ENCODE measurements at regions not wholly inside any gene's neighbourhood (a gene's known extent, or its start where the extent isn't known, plus 50 kb on each side); places are given as distances from the start of the nearest gene placed in this dataset.

DNA sequence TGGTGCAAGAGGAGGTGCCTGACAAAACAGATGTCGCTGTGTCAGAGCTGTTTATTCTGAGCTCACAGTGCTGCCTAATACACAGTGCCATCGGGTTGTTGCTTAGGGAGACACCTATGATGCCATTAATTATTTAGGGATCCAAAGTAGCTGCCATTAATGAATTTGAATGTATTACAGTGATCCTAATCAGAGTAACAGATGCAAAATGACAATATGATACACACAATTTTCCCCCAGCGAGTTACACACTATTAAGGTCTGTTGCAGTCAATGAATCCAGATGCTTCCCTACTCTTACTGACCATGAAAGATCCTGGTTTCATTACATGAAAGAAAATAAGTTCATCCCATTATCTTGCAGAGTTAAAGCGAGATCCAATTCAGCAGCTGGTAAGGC, 91.3 kb downstream of the RWDD3 start:
- Histone ChIP-seq H3K4me2 (ENCODE audit: low read length) (no peak overlapping the region), H3K9me2 (ENCODE audit: insufficient read depth, low read length) (no peaks in the 10 kb centered on the region), H3K4me1 (ENCODE audit: insufficient read depth, low read length, poor library complexity, severe bottlenecking) (no peaks in the 10 kb centered on the region), H3K4me3 (ENCODE audit: low read depth, low read length, poor library complexity, severe bottlenecking) (no peak overlapping the region), H4K20me1 (ENCODE audit: insufficient read depth, low read length) (no peaks in the 10 kb centered on the region), H3K36me3 (ENCODE audit: insufficient read depth, low read length) (no peaks in the 10 kb centered on the region), H3K27ac (ENCODE audit: low read depth, low read length, poor library complexity, severe bottlenecking) (no peak overlapping the region), H2AFZ (ENCODE audit: low read length) (no peak overlapping the region), H3K9me3 (ENCODE audit: low read length) (no peaks in the 10 kb centered on the region), H3K79me2 (ENCODE audit: insufficient read depth, low read depth, low read length) (no peaks in the 10 kb centered on the region)
- TF ChIP-seq EZH2phosphoT487 (IDR thresholded peaks at IDR 0.05; ENCODE audit: borderline replicate concordance, low read depth, low read length): no peak
- TF ChIP-seq, protein P1, sequence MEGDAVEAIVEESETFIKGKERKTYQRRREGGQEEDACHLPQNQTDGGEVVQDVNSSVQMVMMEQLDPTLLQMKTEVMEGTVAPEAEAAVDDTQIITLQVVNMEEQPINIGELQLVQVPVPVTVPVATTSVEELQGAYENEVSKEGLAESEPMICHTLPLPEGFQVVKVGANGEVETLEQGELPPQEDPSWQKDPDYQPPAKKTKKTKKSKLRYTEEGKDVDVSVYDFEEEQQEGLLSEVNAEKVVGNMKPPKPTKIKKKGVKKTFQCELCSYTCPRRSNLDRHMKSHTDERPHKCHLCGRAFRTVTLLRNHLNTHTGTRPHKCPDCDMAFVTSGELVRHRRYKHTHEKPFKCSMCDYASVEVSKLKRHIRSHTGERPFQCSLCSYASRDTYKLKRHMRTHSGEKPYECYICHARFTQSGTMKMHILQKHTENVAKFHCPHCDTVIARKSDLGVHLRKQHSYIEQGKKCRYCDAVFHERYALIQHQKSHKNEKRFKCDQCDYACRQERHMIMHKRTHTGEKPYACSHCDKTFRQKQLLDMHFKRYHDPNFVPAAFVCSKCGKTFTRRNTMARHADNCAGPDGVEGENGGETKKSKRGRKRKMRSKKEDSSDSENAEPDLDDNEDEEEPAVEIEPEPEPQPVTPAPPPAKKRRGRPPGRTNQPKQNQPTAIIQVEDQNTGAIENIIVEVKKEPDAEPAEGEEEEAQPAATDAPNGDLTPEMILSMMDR (conservative IDR thresholded peaks at IDR 0.05; ENCODE audit: low read length): no peak
- ChIA-PET CTCF (ENCODE audit: unreplicated experiment) (no interaction called here), POLR2A (interaction anchor here (0.7 kb wide), 1 partner anchor 22 kb away, joined by 3 read pairs; no protein-coding TSS in a partner anchor)
- intact Hi-C loops (cut with micrococcal nuclease; ENCODE audit: unreplicated experiment): no loop called here
- BruUV-seq (replicated peaks): no TSS peak
- no peak for DNase-seq (ENCODE audit: low spot score)

DNA sequence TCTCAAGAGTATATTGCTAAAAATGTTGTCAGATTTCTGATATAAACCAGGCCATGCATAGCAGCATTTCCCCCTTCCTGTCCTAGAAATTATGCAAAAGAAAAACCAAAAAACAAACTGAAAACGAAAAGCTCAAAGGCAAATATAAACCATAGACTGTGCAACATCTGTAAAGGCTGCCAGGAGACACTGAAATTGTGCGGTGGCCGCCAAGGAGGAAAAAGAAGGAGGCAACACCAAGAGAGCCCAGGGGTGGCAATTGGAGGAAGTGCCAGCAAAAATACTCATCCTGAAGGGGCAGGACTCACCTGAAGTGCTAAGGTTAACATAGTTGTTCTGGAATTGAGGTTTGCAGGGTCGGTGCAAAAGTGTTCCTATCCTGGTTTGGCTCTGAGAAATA, 92.0 kb downstream of the RWDD3 start:
- ChIA-PET CTCF (ENCODE audit: unreplicated experiment) (no interaction called here), POLR2A (no interaction called here)
- no peak overlapping the region for H3K4me3 ChIP-seq (ENCODE audit: low read depth, low read length, poor library complexity, severe bottlenecking)
- no peak overlapping the region for H2AFZ ChIP-seq (ENCODE audit: low read length)
- H3K9me3 ChIP-seq (ENCODE audit: low read length): no peaks in the 10 kb centered on the region
- H3K4me2 ChIP-seq (ENCODE audit: low read length): no peak overlapping the region
- no peak for TF ChIP-seq EZH2phosphoT487 (IDR thresholded peaks at IDR 0.05; ENCODE audit: borderline replicate concordance, low read depth, low read length)
- H3K4me1 ChIP-seq (ENCODE audit: insufficient read depth, low read length, poor library complexity, severe bottlenecking): no peaks in the 10 kb centered on the region
- intact Hi-C loops (cut with micrococcal nuclease; ENCODE audit: unreplicated experiment): no loop called here
- no peaks in the 10 kb centered on the region for H4K20me1 ChIP-seq (ENCODE audit: insufficient read depth, low read length)
- H3K79me2 ChIP-seq (ENCODE audit: insufficient read depth, low read depth, low read length): no peaks in the 10 kb centered on the region
- BruUV-seq (replicated peaks): no TSS peak
- H3K36me3 ChIP-seq (ENCODE audit: insufficient read depth, low read length): no peaks in the 10 kb centered on the region
- H3K27ac ChIP-seq (ENCODE audit: low read depth, low read length, poor library complexity, severe bottlenecking): no peak overlapping the region
- H3K9me2 ChIP-seq (ENCODE audit: insufficient read depth, low read length): no peaks in the 10 kb centered on the region
- no peak for DNase-seq (ENCODE audit: low spot score)

DNA sequence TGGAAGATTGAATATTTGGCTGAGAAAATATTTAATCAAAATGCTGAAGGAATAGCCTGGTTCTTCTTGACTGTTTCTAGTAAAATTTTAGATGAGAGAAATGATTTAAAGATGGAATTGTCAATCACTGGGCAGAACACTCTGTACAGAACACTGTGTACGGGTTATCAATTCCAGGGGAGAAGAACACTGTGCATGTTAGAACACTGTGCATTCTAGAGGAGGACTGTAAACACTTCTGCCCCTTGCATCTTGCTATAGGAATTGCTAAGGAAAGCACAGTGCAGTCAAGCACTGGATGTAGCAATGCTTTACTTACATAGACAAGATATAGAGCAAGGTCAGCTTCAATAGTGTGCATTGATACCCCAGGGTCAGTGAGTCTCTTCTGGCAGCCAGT, 98.7 kb downstream of the RWDD3 start:
- Histone ChIP-seq H4K20me1 (ENCODE audit: insufficient read depth, low read length) (no peaks in the 10 kb centered on the region), H3K79me2 (ENCODE audit: insufficient read depth, low read depth, low read length) (no peaks in the 10 kb centered on the region), H3K4me2 (ENCODE audit: low read length) (no peak overlapping the region), H3K27ac (ENCODE audit: low read depth, low read length, poor library complexity, severe bottlenecking) (no peak overlapping the region), H3K9me3 (ENCODE audit: low read length) (no peaks in the 10 kb centered on the region), H2AFZ (ENCODE audit: low read length) (no peak overlapping the region), H3K9me2 (ENCODE audit: insufficient read depth, low read length) (no peaks in the 10 kb centered on the region), H3K36me3 (ENCODE audit: insufficient read depth, low read length) (no peaks in the 10 kb centered on the region), H3K4me1 (ENCODE audit: insufficient read depth, low read length, poor library complexity, severe bottlenecking) (no peaks in the 10 kb centered on the region), H3K4me3 (ENCODE audit: low read depth, low read length, poor library complexity, severe bottlenecking) (no peak overlapping the region)
- TF ChIP-seq, protein P1 (conservative IDR thresholded peaks at IDR 0.05; ENCODE audit: low read length): no peak
- no peak for TF ChIP-seq EZH2phosphoT487 (IDR thresholded peaks at IDR 0.05; ENCODE audit: borderline replicate concordance, low read depth, low read length)
- DNase-seq (ENCODE audit: low spot score): no peak
- ChIA-PET POLR2A (no interaction called here), CTCF (ENCODE audit: unreplicated experiment) (no interaction called here)
- BruUV-seq (replicated peaks): no TSS peak
- intact Hi-C loops (cut with micrococcal nuclease; ENCODE audit: unreplicated experiment): no loop called here

Data from OCI-LY7 (cell line).